GM18858 (cell line): ENCODE measurements at regions not wholly inside any gene's neighbourhood (a gene's known extent, or its start where the extent isn't known, plus 50 kb on each side); places are given as distances from the start of the nearest gene placed in this dataset.
"Not testable (repeated sequence)": the region's sequence is repeated elsewhere in the genome, so short reads cannot be mapped to it uniquely, and the experiment has no call there.

ENCODE experiments used
- ATAC-seq: cut with Tn5 transposase; IDR thresholded peaks from one replicate; pipeline ENCODE4 v1.9.1; 2021; ENCODE audit not compliant: unreplicated experiment

DNA sequence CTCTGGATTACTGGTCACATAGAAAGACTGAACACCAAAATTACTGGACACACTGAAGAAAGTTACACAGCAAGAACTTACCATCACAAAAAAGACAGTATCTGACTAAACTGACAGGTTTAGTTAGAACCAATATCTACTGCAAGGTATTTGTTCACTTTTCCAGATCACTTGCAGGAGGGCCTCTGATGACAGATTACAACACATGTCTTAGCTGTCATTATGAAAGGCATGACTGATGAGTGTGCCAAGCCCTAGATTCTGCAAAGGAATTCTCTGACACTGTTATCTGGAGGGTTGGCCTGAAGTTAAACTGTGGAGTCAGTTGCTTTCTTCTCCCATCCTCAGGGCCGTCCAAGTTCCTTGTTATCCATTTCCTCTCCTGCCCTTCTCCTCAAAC, 242.7 kb downstream of the KIF20B start:
- no peak for ATAC-seq

DNA sequence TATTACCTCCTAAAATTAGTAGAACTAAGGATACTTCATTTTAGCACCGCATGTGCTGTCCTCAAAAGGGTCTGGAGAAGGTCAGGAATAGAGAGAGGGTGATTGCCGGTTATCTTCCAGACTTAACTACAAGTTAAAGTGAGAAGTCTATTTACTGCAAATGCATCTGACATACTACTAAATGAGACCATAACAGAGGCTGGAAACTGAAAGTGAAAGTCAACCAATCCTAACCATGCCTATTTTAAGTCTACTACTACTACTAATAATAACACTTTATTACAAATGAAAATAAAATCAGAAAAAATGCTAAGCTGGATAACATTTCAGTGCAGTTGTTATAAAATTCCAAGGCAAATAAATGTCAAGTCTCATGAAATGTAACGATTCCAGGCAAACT, 244.7 kb downstream of the KIF20B start:
- ATAC-seq = no peak

DNA sequence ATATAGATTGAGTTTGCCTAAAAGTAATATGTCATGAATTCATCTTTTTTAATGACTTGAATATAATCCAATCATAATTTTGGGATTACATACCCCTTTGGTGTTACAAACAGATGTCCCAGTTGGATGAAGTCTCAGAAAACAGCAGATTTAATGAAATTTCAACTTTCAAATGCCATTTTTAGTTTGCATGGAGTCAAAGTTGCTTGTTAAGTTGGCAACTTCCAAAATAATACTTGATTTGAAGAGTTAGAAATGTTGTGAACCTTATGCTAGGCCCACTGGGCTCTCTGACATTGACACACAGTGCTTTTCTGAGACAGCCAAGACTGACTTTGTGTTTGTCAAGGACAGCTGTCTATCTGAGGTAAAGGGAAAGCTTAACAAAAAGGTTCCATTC, 248.1 kb downstream of the KIF20B start:
- ATAC-seq = no peak

DNA sequence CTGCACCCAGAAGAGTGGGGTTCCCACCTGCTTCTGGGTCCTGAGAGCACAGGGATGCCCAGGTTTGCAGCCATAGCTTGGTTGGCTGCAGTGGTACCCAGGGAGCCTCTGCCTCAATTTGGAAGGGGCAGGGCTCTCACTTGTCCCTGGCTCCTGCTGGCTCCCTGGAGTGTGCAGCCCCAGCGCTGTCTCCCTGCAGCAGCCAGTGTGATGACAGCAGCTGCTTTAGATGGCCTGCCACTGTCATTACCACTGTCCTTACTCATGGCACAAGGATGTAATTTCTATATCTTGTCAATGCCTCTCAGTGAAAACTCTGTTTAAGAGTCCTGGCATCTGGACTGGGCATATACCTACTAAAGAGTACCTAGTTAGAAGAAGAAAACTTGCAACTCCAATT, 250.9 kb downstream of the KIF20B start:
- no peak for ATAC-seq

DNA sequence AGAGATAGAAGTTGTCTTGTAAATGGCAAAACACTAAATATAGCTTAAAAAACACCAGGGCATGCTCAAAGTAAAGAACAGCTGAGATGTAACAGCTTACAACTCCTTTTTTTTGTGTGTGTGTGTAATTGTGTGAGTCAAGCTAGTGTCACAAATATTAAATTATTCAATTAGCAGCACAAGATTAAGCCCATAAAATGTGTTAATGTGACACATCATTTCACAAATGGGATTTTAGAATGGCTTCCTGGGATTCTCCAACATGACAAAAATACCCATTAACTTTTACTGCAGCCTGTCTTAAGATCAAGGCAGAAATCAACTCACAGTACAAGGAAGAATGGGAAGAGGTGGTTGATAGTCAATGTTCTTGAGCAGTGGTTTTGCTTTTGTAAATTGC, 251.4 kb downstream of the KIF20B start:
- no peak for ATAC-seq

DNA sequence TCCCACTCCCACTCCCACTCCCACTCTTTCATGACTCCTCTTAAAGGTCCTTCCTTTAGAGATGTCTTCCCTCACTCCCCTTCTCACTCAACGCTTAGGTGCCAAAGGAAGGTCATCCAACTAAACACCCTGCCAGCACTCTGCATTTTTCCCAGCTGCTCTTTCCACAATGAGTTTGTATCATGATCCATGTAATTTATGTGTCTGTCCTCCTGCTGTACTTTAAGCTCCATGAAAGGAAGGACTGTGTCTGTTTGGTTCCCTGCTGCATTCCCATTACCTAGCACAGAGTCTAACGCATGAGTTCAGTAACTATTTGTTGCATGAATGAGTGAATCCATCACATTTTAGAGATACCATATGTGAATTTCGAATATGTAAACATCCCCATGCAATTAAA, 252.7 kb downstream of the KIF20B start:
- ATAC-seq = no peak

DNA sequence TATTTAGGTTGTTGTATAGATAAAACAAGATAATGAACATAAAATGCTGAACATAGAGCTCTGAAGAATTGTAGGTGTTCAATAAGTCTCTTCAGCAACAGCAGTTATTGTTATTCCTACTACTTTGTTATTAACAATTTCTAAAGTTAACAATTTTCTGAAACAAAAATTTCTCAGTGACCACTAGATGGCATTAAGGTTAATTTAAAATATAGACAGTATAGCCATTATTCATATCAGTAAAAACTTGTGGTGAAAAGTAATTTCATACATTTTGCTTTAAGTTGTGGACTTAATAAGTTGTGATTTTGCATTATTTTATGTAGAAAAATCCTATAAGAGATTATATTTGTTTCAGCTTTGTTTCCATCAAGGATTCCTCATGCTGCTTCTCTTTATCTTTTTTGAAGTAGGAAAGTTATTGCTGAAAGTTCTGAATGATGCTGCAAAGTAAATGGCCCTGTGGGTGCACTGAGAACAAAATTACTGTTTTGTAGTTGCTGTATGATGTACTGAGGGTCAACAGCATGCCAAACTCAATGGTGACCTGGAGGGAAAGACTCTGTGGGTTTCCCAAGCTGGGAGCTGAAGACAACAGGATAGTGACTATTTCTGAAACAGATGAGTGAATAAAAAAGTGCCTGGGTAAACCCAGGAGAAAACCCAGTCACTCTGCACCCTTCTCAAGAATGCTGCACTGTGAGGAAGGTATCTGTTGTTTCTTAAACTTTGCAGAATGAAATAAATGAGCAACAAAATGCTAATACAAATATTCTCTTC, 253.6 kb downstream of the KIF20B start:
- ATAC-seq = no peak

DNA sequence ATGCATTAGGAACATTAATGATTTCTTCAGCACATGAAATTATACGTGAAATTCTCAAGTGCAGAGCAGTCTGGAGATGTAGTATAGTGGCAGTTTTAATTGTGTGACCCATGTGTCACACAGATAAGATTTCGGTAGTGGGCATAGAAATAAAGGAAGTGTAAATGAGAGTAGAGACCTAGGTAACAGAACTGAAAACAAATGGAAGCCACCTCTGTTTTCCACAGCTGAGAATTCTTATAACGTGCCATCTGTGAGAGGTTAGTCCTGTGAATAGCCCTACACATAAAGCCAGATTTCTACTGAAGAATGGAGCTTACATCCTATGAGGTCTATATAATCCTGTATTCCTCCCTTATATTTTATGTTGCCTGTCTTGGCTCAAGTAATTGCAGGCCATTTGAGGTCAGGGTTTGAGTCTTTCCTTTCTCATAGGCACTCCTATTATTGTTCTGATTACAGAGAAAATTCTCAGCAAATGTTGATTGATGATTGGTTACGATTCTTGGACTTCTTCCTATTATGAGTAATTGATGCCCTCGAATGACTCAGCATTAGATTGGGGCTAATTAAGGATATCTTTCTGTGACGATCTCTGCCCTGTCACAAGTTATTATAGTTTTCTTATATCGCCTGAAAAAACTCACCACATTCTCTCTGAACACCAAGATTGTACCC, 258.2 kb downstream of the KIF20B start:
- ATAC-seq = no peak

DNA sequence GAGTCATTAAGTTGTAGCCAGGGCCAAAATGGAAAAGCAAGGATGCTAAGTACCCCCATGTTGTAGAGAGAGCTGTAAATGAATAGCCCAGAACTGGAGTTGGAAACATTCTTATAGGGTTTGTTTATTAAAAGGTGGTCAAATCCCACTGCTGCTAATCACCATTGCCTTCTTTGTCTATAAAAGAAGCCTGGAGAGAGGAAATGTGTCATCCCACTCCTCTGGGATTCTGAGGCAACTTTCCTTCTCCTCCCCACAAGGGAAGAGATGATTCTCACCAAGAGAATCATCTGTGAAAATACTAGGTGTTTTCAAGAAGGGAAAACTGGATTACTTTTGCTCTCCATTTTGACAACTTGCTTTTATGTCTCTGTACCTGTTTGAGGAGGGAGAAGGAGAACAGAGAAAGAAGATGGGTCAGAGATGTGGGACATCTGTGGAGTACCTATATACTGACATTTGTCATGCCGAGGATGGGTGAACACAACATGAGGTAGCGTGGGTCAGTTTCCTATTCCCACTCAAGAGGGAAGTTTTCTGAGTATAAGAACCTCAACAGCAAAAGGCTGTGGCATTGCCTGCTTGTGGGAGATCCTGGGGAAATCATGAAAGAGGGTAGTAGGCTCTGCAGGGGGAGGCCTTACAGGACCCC, 262.2 kb downstream of the KIF20B start:
- no peak for ATAC-seq

DNA sequence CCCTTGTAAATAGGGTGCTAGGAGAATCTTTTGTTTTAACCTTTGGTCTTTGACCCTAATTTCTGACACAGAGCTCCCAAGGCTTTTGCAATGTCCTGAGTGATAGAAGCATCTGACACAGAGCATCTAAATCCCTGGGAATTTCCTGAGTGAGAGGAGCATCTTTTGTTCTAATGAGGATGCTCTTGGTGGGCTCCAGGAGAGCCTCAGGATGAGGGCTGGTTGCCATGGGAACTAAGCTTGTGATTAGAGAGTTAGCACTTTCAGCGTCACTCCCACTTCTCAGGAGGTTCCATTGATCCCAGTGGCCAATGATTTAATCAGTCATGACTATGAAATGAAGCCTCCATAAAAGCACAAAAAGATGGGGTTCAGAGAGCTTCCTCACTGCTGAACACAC, 264.8 kb downstream of the KIF20B start:
- no peak for ATAC-seq

DNA sequence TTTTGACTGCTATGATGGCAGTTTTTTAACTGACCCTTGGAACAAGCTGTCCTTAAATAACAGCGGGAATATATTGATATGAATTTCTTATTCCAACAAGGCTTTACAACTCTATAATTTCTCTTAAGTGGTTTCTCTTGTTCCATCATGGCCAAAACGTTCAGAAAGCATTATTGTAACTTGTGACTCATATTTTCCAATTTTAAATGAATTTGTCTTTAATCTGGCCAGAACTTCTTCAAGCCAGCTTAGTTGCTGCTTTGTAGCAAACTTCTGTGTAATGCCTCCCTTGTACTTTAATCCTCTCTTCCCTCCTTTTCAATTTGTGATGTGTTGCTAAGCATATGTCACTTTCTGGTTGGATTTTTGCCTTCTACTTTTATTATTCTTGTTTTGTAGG, 271.9 kb downstream of the KIF20B start:
- no peak for ATAC-seq

DNA sequence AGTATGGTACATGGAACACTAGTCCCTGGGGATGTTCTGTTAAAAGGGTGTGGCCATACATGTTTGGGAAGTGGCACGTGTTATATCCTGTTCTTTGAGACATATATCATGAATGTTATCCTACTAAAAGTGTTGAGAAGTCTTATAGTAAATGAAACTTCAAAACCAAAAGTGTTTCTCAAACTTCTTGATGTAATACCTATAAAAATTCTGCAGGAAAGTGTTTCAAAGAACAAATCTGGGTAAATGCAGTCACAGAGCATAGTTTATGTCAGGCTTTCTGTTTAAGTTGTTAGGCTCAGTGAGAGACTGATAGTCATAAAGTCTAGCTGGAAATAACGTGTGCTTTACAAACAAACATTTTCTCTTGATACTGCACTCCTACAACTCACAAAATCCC, 273.7 kb downstream of the KIF20B start:
- ATAC-seq = no peak

DNA sequence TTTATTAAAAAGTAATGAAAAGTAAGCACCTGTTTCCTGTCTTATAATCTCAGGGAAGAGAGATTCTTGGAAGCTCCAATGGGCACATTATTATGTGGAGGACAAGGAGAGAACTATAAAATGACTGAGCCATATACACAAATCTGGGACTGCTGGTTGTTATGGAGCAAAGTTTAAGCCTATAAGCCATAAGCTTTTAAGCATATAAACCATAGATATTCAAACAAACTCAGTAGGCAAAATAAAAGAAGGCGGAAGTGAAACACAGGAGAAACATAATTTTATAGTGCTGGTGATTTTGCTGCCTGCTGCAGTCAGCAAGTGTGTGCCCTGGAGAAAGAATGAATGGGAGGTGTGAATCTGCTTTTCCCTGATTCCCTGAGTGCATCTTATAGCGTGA, 274.4 kb downstream of the KIF20B start:
- no peak for ATAC-seq

DNA sequence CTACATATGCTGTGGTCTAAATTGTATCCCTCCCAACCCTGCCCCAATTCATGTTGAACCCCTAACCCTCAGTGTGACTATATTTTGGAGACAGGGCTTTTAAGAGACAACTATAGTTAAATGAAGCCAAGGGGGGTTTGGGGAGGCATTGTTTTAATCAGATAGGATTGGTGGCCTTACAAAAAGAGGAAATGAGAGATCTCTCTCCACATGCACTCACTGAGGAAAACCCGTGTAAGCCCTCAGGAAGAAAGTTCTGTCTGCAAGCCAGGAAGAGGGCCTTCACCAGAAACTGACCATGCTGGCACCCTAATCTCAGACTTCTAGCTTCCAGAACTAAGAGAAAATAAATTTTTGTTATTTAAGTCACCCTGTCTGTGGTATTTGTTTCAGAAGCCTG, 276.7 kb downstream of the KIF20B start:
- no peak for ATAC-seq

DNA sequence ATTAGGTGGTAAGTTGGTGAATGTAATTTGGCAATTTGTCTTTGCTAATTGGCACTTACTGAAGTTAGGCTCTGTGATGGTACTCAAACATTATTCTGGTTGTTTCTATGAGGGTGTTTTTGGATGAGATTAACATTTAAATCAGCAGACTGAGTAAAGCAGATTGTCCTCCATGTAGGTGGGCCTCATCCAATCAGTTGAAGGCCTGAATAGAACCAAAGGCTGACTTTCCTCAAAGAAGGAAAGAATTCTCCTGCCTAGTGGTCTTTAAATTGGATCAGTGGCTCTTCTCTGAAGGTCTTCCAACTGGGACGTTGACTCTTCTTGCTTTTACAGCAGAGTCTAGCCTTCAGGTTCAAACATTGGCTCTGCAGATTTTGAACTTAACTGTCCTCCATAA, 278.3 kb downstream of the KIF20B start:
- ATAC-seq = no peak

DNA sequence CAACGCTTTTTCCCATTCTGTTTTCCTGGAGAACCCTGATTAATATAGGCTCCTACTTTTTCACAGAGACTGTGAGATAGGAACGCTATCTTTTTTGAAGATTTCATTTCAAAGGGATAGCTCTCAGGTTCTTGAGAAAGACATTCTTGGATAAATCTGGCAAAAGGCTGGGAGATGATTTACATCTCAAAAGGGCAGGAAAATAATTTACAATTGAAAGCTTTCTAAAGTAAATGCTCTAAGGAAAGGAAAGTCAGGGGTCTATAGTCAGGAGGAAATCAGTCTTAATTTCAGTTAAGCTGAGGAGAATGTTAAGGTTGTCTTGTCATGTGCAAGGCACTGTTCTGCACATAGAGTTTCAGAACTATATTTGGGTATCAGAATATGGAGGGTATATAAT, 278.8 kb downstream of the KIF20B start:
- ATAC-seq = no peak

DNA sequence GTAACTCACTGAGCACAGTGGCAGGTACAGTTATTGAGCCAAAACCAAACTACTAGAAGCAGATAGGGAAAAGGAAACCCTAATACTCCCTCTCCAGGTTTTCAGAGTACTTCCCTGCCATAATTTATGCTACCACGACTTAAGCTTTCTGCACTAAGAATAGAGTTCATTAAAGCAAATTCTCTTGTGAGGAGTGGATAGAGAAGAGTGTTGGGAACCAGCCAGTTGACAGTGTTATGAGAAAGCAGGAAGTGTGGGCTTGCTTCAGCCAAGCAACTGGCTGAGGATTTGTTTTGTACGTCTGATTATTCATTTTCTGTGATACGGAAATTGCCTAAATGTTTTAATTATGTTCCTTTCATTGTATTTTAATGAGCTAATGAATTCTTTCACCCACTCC, 280.5 kb downstream of the KIF20B start:
- no peak for ATAC-seq

DNA sequence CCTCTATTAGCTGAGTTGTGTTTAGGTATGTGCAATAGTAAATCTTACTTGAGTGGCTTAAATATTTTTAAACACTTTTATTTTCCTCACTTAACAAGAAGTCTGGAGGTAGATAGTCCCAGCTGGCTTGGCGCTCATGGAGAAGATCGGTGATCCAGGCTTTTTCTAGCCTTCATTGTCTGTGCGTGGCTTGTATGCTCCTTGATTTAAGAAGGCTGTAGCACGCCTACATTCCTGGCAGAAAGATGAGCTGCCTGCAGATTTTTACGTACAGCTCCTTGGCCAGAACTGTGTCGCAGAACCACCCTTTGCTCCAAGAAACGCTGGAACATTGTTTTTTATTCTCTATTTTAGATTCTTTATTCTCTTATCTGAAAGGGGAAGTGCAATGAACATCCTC, 284.1 kb downstream of the KIF20B start:
- no peak for ATAC-seq

DNA sequence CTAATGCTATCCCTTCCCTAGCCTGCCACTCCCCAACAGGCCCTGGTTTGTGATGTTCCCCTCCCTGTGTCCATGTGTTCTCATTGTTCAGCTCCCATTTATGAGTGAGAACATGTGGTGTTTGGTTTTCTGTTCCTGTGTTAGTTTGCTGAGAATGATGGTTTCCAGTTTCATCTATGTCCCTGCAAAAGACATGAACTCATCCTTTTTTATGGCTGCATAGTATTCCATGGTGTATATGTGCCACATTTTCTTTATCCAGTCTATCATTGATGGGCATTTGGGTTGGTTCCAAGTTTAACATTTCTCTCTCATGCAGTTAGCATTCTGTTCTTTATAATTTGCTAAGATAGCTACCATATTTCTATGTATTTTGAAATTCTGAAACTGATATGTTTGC, 287.0 kb downstream of the KIF20B start:
- ATAC-seq = not testable (repeated sequence)

DNA sequence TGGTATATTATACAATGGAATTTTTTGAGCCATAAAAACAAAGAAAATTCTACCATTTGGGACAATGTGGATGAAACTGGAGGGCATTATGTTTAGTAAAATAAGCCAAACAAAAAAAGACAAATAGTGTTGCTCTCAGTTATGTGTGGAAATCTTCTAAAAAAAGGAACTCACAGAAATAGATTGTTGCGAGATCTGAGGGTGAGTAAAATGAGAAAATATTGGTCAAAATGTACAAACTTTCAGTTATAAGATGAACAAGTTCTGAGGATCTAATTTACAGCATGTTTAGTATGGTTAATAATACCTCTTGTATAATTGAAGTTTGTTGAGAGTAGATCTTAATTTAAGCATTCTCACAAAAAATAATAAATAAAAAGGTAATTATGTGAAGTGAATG, 291.2 kb downstream of the KIF20B start:
- ATAC-seq = peak; percentile 44

DNA sequence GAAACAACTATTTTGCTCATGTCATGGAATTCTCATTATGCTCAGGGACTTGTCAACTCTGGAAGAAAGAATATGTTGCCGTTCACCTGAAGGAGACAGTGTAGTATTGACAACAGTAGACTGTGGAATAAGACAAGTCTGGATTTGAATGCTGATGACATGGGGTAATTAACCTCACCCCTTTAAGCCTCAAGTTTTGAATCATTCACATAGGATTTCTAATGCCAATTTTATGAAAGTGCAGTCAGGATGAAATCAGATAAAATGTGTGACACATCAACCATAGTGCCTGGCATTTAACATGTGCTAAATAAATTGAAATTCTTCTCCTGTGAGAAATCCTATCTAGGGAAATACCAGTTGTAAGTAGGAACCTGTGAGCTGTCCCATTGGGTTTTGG, 305.8 kb downstream of the KIF20B start:
- ATAC-seq = no peak

DNA sequence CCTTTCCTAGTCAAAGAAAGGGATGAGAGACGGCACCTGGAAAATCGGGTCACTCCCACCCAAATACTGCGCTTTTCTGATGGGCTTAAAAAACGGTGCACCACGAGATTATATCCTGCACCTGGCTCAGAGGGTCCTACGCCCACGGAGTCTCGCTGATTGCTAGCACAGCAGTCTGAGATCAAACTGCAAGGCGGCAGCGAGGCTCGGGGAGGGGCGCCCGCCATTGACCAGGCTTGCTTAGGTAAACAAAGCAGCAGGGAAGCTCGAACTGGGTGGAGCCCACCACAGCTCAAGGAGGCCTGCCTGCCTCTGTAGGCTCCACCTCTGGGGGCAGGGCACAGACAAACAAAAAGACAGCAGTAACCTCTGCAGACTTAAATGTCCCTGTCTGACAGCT, 309.9 kb downstream of the KIF20B start:
- ATAC-seq = not testable (repeated sequence)
